K562 (cell line): ENCODE measurements at regions not wholly inside any gene's neighbourhood (a gene's known extent, or its start where the extent isn't known, plus 50 kb on each side); places are given as distances from the start of the nearest gene placed in this dataset.

ENCODE experiments used
- ATAC-seq: fragments of 200-7000 bp; cut with Tn5 transposase; 3 replicates; pipeline ENCODE4 v1.9.1; 2020; ENCODE audit warnings: moderate library complexity
- BruUV-seq: library from RNA; stranded (reverse); fragments of 400-500 nt; replicated peaks from 2 replicates; lab custom pipeline; 2021; lab: Mats Ljungman, UMichigan
- CTCF ChIA-PET: fragments of 300-600 bp; formaldehyde crosslinking; extraction: SDS; loops from one replicate; lab custom pipeline; 2021; ENCODE audit warnings: low intra/inter-chr PET ratio; lab: Yijun Ruan, JAX
- POLR2A ChIA-PET: fragments of 300-600, 350-650 bp; sonication (Branson Sonifier 250); formaldehyde crosslinking; extraction: SDS; loops from one replicate; lab custom pipeline; 2021; ENCODE audit warnings: antibody characterized with exemption, inconsistent platforms; lab: Yijun Ruan, JAX
- DNase-seq, 4 experiments: peaks; one replicate each; pipeline versions ENCODE4 v3.0.0 to v3.0.0-alpha.2; 2011 to 2018; ENCODE audit warnings: low spot score in 3 of 4, mixed read lengths in 3 of 4; ENCODE audit errors: extremely low read depth in 1 of 4
- FAIRE-seq: peaks from 2 replicates; lab custom pipeline; 2011; peaks lifted over from hg19 to GRCh38; lab: Jason Lieb, UNC
- H2AFZ ChIP-seq: 2 replicates; pipeline ENCODE4 v1.6.0; 2011; ENCODE audit warnings: low read depth, low read length, control low read depth, inconsistent platforms
- H3K27ac ChIP-seq: fragments of 200-600 bp; 3 replicates; pipeline ENCODE4 v1.8.0; 2011; ENCODE audit warnings: low read depth, mild to moderate bottlenecking, control low read depth, inconsistent platforms, low read length, moderate library complexity, mixed read lengths; ENCODE audit errors: extremely low read depth
- H3K27me3 ChIP-seq, 2 experiments: fragments of 300-600 bp in 1 of 2; 2 replicates in 1 of 2; 3 replicates in 1 of 2; pipeline versions ENCODE4 v1.6.0 to v1.8.0; 2011; ENCODE audit warnings: inconsistent platforms in 2 of 2, low read length in 2 of 2, mild to moderate bottlenecking in 1 of 2, mixed read lengths in 1 of 2, moderate library complexity in 1 of 2; ENCODE audit not compliant: control insufficient read depth in 2 of 2, insufficient read depth in 2 of 2
- H3K36me3 ChIP-seq: fragments of 300-600 bp; 3 replicates; pipeline ENCODE4 v1.8.0; 2011; ENCODE audit warnings: mild to moderate bottlenecking, low read length, inconsistent platforms; ENCODE audit not compliant: control insufficient read depth, insufficient read depth
- H3K4me1 ChIP-seq, 2 experiments: fragments of 200-600 bp in 1 of 2; replicated peaks in 1 of 2; 2 replicates in 1 of 2; 3 replicates in 1 of 2; pipeline versions ENCODE4 v1.5.1 to v1.8.0; 2011; ENCODE audit warnings: inconsistent platforms in 2 of 2, low read length in 2 of 2, mild to moderate bottlenecking in 1 of 2, mixed read lengths in 1 of 2, moderate library complexity in 1 of 2; ENCODE audit not compliant: control insufficient read depth in 2 of 2, insufficient read depth in 2 of 2
- H3K4me2 ChIP-seq: 2 replicates; pipeline ENCODE4 v1.6.1; 2011; ENCODE audit warnings: low read length, control low read depth, inconsistent platforms, mixed read lengths; ENCODE audit not compliant: insufficient read depth
- H3K4me3 ChIP-seq: fragments of 200-600 bp; sonication (generic), shearing (Covaris generic); 2 replicates; pipeline ENCODE4 v1.5.1; 2016; ENCODE audit warnings: control low read depth, inconsistent platforms
- H3K79me2 ChIP-seq: fragments of 200-600 bp; 3 replicates; pipeline ENCODE4 v1.8.0; 2011; ENCODE audit warnings: low read length, inconsistent platforms; ENCODE audit not compliant: control insufficient read depth, insufficient read depth
- H3K9ac ChIP-seq, 2 experiments: 2 replicates each; pipeline versions ENCODE4 v1.6.0 to v1.6.1; 2011; ENCODE audit warnings: low read depth in 2 of 2, low read length in 2 of 2, control low read depth in 1 of 2, inconsistent platforms in 1 of 2, mild to moderate bottlenecking in 1 of 2, mixed read lengths in 1 of 2; ENCODE audit not compliant: insufficient read depth in 1 of 2
- H3K9me1 ChIP-seq: one replicate; pipeline ENCODE4 v1.6.0; 2011; ENCODE audit warnings: inconsistent platforms, mild to moderate bottlenecking, low read length, moderate library complexity; ENCODE audit not compliant: control insufficient read depth, insufficient read depth
- H3K9me3 ChIP-seq: replicated peaks from 2 replicates; pipeline ENCODE4 v1.5.1; 2011; ENCODE audit warnings: low read depth, low read length, inconsistent platforms; ENCODE audit not compliant: control insufficient read depth, insufficient read depth
- H4K20me1 ChIP-seq: replicated peaks from 2 replicates; pipeline ENCODE4 v1.6.1; 2011; ENCODE audit warnings: low read length, inconsistent platforms, mixed read lengths; ENCODE audit not compliant: control insufficient read depth, insufficient read depth
- ETV1 ChIP-seq: fragments of 450-650 bp; conservative IDR thresholded peaks from 2 replicates; pipeline ENCODE4 v1.6.1; 2016; ENCODE audit warnings: missing genetic modification characterization, control low read depth, low read depth, missing compliant biosample characterization
- KLF6 ChIP-seq: fragments of 250-450 bp; sonication (Bioruptor Pico); IDR thresholded peaks from 2 replicates; pipeline ENCODE4 v1.4.0; 2020; ENCODE audit warnings: mild to moderate bottlenecking, moderate library complexity, borderline replicate concordance
- NFIC ChIP-seq: fragments of 450-650 bp; IDR thresholded peaks from 2 replicates; pipeline ENCODE4 v1.6.1; 2017; ENCODE audit warnings: mild to moderate bottlenecking, inconsistent platforms
- NFYB ChIP-seq: IDR thresholded peaks from 2 replicates; pipeline ENCODE4 v1.6.1; 2011; ENCODE audit warnings: mild to moderate bottlenecking, moderate library complexity; ENCODE audit not compliant: insufficient read length; ENCODE audit errors: extremely low read depth
- PTBP1 ChIP-seq: fragments of 200-400 bp; formaldehyde crosslinking; IDR thresholded peaks from 2 replicates; pipeline ENCODE4 v1.6.1; 2017; ENCODE audit warnings: low read depth, low read length
- RAD51 ChIP-seq: fragments of 450-650 bp; IDR thresholded peaks from 2 replicates; pipeline ENCODE4 v1.7.1; 2016; ENCODE audit warnings: low read depth, mild to moderate bottlenecking, borderline replicate concordance
- SIN3A ChIP-seq, 2 experiments: fragments of 150-350 bp in 1 of 2; IDR thresholded peaks; 2 replicates each; pipeline ENCODE4 v1.6.1; 2011 to 2016; ENCODE audit warnings: borderline replicate concordance in 2 of 2, low read depth in 2 of 2, low read length in 2 of 2, mild to moderate bottlenecking in 2 of 2, moderate library complexity in 2 of 2; ENCODE audit not compliant: control insufficient read depth in 1 of 2
- ZNF707 ChIP-seq: fragments of 250-450 bp; sonication (Bioruptor Pico); conservative IDR thresholded peaks from 2 replicates; pipeline ENCODE4 v1.8.0; 2022; ENCODE audit warnings: inconsistent platforms, mild to moderate bottlenecking, moderate library complexity
- WGBS: fragments of 100-300 bp; shearing (Covaris generic); methylation state at CpG from one replicate; pipeline ENCODE4 v1.1.6; 2016; ENCODE audit warnings: low coverage, mixed read lengths; ENCODE audit not compliant: insufficient coverage; ENCODE audit errors: missing lambda C conversion rate; 5-methylcytosine and 5-hydroxymethylcytosine counted together
- in situ Hi-C: fragments of 300-500 bp; cut with MboI; formaldehyde crosslinking; loops from 4 replicates; pipeline ENCODE4 v1.15.0; 2018; ENCODE audit warnings: inconsistent platforms, mixed read lengths
- intact Hi-C: fragments of 100-400 bp; cut with micrococcal nuclease; formaldehyde crosslinking; loops from 2 replicates; pipeline ENCODE4 v1.14.2; 2022
- TF ChIP-seq, protein P1 (sequence below): fragments of 250-450 bp; sonication (Bioruptor Pico); IDR thresholded peaks from 2 replicates; pipeline ENCODE4 v1.8.0; 2022; ENCODE audit warnings: moderate library complexity, mild to moderate bottlenecking, inconsistent platforms
- TF ChIP-seq, protein P2 (sequence below): fragments of 250-450 bp; sonication (Bioruptor Pico); IDR thresholded peaks from 2 replicates; pipeline ENCODE4 v1.8.0; 2021; ENCODE audit warnings: borderline replicate concordance, mild to moderate bottlenecking, moderate library complexity; ENCODE audit not compliant: poor library complexity, severe bottlenecking

DNA sequence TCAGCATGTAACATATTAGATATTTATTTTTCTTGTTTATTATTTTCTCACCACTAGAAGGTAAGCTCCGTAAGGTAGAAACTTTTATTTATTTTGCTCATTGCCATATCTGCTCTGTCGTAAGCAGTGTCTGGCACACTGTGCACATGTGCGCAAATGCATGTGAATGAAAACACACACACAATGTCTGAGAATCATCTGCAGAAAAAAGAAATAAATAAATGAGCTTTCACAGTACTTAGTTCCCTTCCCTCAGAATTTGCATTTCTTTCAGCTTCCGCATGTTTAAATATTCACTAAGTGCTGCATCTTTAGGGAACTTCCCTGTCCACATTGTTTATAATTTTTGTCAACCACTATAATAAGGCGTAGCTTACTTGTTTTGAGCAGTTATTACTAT, 963.0 kb upstream of the PABPC4L start (continued):
- TF ChIP-seq ZNF707 (CRISPR knock-in tag) (no peak), KLF6 (CRISPR knock-in tag) (no peak), RAD51 (no peak), NFIC (no peak), PTBP1 (no peak), SIN3A (IDR thresholded peaks at IDR 0.05; ENCODE audit: borderline replicate concordance in 2 of 2, control insufficient read depth in 1 of 2, low read depth in 2 of 2, low read length in 2 of 2) (no peak), NFYB (no peak)
- TF ChIP-seq, protein P1, sequence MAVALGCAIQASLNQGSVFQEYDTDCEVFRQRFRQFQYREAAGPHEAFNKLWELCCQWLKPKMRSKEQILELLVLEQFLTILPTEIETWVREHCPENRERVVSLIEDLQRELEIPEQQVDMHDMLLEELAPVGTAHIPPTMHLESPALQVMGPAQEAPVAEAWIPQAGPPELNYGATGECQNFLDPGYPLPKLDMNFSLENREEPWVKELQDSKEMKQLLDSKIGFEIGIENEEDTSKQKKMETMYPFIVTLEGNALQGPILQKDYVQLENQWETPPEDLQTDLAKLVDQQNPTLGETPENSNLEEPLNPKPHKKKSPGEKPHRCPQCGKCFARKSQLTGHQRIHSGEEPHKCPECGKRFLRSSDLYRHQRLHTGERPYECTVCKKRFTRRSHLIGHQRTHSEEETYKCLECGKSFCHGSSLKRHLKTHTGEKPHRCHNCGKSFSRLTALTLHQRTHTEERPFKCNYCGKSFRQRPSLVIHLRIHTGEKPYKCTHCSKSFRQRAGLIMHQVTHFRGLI (CRISPR knock-in tag): no peak
- TF ChIP-seq, protein P2, sequence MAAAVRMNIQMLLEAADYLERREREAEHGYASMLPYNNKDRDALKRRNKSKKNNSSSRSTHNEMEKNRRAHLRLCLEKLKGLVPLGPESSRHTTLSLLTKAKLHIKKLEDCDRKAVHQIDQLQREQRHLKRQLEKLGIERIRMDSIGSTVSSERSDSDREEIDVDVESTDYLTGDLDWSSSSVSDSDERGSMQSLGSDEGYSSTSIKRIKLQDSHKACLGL (CRISPR knock-in tag): no peak

DNA sequence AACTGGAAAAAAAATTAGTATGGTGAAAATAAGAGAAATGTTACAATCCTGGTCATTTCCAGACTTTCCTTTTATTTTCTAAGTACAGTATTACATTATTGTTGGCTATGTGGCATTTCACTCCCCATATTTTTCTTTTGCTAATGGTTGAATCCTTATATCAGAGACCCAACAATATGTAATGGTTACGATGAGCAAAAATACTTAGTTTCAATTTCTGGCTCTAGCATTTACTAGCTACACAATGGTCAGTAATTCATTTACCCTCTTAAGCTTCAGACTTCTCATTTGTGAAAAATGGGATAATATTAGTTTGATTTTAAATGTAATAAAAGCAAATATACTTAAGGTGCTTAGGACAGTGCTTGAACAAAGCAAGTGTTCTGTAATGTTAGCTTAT, 942.9 kb upstream of the PABPC4L start:
- intact Hi-C loops (no loop called here), in situ Hi-C loops (no loop called here)
- POLR2A ChIA-PET: no interaction called here
- H3K79me2 ChIP-seq: no peaks in the 10 kb centered on the region
- H4K20me1 ChIP-seq: no peaks in the 10 kb centered on the region
- no peaks in the 10 kb centered on the region for H3K36me3 ChIP-seq
- DNase-seq: no peak
- no TSS peak for BruUV-seq
- no peaks in the 10 kb centered on the region for H3K9me3 ChIP-seq
- H3K27ac ChIP-seq: no peak overlapping the region
- H3K9me1 ChIP-seq: no peaks in the 10 kb centered on the region
- H3K9ac ChIP-seq: no peak overlapping the region
- CTCF ChIA-PET: no interaction called here
- H3K4me2 ChIP-seq: no peak overlapping the region
- no peak overlapping the region for H3K4me3 ChIP-seq
- no peak overlapping the region for H2AFZ ChIP-seq
- TF ChIP-seq ETV1 (tag): no peak
- WGBS: 0% methylated on average over 1 of the region's 1 CpG
- ATAC-seq: no peak
- no peaks in the 10 kb centered on the region for H3K27me3 ChIP-seq
- FAIRE-seq: no peak
- H3K4me1 ChIP-seq: no peaks in the 10 kb centered on the region
